Endothelial cell of umbilical vein (primary cell): ENCODE measurements at regions not wholly inside any gene's neighbourhood (a gene's known extent, or its start where the extent isn't known, plus 50 kb on each side); places are given as distances from the start of the nearest gene placed in this dataset.

Experiments
- EZH2 ChIP-seq: IDR thresholded peaks from 2 replicates; pipeline ENCODE4 v1.6.1; 2012; ENCODE audit warnings: borderline replicate concordance, low read depth, mild to moderate bottlenecking, moderate library complexity, low read length, inconsistent platforms; ENCODE audit not compliant: severe bottlenecking
- FOS ChIP-seq: IDR thresholded peaks from 2 replicates; pipeline ENCODE4 v1.6.1; 2011; ENCODE audit warnings: mild to moderate bottlenecking, low read length, moderate library complexity, borderline replicate concordance; ENCODE audit not compliant: insufficient read depth
- GATA2 ChIP-seq: IDR thresholded peaks from 2 replicates; pipeline ENCODE4 v1.7.0; 2011; ENCODE audit warnings: low read depth, mild to moderate bottlenecking, moderate library complexity, mixed read lengths, low read length; ENCODE audit not compliant: insufficient read length, insufficient read depth
- MYC ChIP-seq: IDR thresholded peaks from one replicate; pipeline ENCODE4 v1.6.1; 2011; ENCODE audit warnings: mild to moderate bottlenecking, low read depth, low read length
- POLR2A ChIP-seq: IDR thresholded peaks from 2 replicates; pipeline ENCODE4 v1.6.1; 2012; ENCODE audit warnings: low read depth, mild to moderate bottlenecking, control low read depth, low read length
- POLR2AphosphoS5 ChIP-seq: IDR thresholded peaks from 2 replicates; pipeline ENCODE4 v1.6.1; 2012; ENCODE audit warnings: low read depth, mild to moderate bottlenecking, control low read depth, low read length, moderate library complexity; ENCODE audit not compliant: insufficient read depth
- TF ChIP-seq, protein P1 (sequence below), 2 donors: IDR thresholded peaks; 1 replicate in 1 of 2; 2 replicates in 1 of 2; pipeline ENCODE4 v1.5.1; 2011; ENCODE audit warnings: low read length in 2 of 2, mild to moderate bottlenecking in 2 of 2, moderate library complexity in 2 of 2, control low read depth in 1 of 2, inconsistent platforms in 1 of 2, low read depth in 1 of 2; ENCODE audit not compliant: insufficient read depth in 1 of 2; ENCODE audit errors: extremely low read depth in 1 of 2
- TF ChIP-seq, protein P2 (sequence below): IDR thresholded peaks from 2 replicates; pipeline ENCODE4 v1.6.1; 2011; ENCODE audit not compliant: insufficient read depth, insufficient read length

DNA sequence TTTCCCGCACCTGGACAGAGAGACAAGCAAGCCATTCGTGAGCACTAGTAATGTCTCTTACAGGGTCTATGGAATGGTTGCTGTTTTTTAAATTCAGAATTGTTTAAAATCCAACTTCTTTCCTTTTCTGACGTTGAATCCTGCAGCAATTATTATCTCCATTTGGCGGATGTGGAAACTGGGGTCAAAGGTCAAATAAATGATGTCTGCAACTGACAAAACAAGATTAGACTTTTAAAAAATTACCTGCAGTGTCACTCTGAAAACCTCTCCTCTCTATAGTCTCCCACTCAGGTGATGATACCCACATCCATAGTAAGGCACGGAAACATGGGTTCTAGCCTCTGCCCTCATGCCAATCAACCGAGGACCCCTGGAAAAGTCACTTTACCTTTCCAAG, 142.7 kb upstream of the SMIM23 start:
- TF ChIP-seq, protein P1, sequence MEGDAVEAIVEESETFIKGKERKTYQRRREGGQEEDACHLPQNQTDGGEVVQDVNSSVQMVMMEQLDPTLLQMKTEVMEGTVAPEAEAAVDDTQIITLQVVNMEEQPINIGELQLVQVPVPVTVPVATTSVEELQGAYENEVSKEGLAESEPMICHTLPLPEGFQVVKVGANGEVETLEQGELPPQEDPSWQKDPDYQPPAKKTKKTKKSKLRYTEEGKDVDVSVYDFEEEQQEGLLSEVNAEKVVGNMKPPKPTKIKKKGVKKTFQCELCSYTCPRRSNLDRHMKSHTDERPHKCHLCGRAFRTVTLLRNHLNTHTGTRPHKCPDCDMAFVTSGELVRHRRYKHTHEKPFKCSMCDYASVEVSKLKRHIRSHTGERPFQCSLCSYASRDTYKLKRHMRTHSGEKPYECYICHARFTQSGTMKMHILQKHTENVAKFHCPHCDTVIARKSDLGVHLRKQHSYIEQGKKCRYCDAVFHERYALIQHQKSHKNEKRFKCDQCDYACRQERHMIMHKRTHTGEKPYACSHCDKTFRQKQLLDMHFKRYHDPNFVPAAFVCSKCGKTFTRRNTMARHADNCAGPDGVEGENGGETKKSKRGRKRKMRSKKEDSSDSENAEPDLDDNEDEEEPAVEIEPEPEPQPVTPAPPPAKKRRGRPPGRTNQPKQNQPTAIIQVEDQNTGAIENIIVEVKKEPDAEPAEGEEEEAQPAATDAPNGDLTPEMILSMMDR (IDR thresholded peaks at IDR 0.05; ENCODE audit: extremely low read depth in 1 of 2, insufficient read depth in 1 of 2, low read depth in 1 of 2, low read length in 2 of 2): no peak
- TF ChIP-seq FOS (no peak), POLR2A (no peak), EZH2 (no peak), GATA2 (no peak), POLR2AphosphoS5 (no peak), MYC (no peak)
- TF ChIP-seq, protein P2, sequence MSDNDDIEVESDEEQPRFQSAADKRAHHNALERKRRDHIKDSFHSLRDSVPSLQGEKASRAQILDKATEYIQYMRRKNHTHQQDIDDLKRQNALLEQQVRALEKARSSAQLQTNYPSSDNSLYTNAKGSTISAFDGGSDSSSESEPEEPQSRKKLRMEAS: no peak
